ENCODE measurements at regions not wholly inside any gene's neighbourhood (a gene's known extent, or its start where the extent isn't known, plus 50 kb on each side); places are given as distances from the start of the nearest gene placed in this dataset.

DNA sequence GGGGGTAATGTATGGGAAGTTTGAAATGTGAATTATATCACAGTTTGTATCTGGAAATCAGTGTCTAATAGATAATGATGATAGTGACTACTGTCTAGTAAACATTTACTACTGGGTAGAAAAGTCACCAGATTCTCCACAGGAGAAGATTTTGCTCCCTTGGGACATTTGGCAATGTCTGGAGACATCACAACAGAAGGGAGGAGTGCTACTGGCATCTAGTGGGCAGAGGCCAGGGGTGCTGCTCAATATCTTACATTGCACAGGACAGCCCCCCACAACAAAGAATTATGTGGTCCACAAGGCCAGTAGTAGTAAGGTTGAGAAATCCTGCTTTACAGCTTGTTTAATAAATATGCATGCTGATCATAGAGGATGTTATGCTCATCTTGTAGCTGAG, 92.3 kb upstream of the PRPS1L1 start:
- TF ChIP-seq, protein P1, sequence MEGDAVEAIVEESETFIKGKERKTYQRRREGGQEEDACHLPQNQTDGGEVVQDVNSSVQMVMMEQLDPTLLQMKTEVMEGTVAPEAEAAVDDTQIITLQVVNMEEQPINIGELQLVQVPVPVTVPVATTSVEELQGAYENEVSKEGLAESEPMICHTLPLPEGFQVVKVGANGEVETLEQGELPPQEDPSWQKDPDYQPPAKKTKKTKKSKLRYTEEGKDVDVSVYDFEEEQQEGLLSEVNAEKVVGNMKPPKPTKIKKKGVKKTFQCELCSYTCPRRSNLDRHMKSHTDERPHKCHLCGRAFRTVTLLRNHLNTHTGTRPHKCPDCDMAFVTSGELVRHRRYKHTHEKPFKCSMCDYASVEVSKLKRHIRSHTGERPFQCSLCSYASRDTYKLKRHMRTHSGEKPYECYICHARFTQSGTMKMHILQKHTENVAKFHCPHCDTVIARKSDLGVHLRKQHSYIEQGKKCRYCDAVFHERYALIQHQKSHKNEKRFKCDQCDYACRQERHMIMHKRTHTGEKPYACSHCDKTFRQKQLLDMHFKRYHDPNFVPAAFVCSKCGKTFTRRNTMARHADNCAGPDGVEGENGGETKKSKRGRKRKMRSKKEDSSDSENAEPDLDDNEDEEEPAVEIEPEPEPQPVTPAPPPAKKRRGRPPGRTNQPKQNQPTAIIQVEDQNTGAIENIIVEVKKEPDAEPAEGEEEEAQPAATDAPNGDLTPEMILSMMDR (IDR thresholded peaks at IDR 0.05; ENCODE audit: low read depth, low read length): peak; percentile 30
- no peaks in the 10 kb centered on the region for H3K36me3 ChIP-seq
- no peaks in the 10 kb centered on the region for H3K9me3 ChIP-seq
- DNase-seq: no peak
- H3K4me1 ChIP-seq: no peaks in the 10 kb centered on the region
- H3K4me3 ChIP-seq (ENCODE audit: low read depth, low read length): no peak overlapping the region
- no peaks in the 10 kb centered on the region for H3K27me3 ChIP-seq

- no peak overlapping the region for H3K4me3 ChIP-seq (ENCODE audit: low read depth, low read length)
- DNase-seq: no peak
- H3K9me3 ChIP-seq: no peaks in the 10 kb centered on the region
- TF ChIP-seq, protein P1 (IDR thresholded peaks at IDR 0.05; ENCODE audit: low read depth, low read length): no peak
- no peaks in the 10 kb centered on the region for H3K36me3 ChIP-seq
- H3K4me1 ChIP-seq: no peaks in the 10 kb centered on the region
- no peaks in the 10 kb centered on the region for H3K27me3 ChIP-seq
Observed at GRCh38 chr7:18123508-18124239, 96.0 kb upstream of the PRPS1L1 start.

GRCh38 chr7:18125476-18125875, 97.8 kb upstream of the PRPS1L1 start:
- TF ChIP-seq, protein P1 (IDR thresholded peaks at IDR 0.05; ENCODE audit: low read depth, low read length): no peak
- no peak for DNase-seq
- no peaks in the 10 kb centered on the region for H3K9me3 ChIP-seq
- no peaks in the 10 kb centered on the region for H3K27me3 ChIP-seq
- no peaks in the 10 kb centered on the region for H3K36me3 ChIP-seq
- no peak overlapping the region for H3K4me3 ChIP-seq (ENCODE audit: low read depth, low read length)
- no peaks in the 10 kb centered on the region for H3K4me1 ChIP-seq

DNA sequence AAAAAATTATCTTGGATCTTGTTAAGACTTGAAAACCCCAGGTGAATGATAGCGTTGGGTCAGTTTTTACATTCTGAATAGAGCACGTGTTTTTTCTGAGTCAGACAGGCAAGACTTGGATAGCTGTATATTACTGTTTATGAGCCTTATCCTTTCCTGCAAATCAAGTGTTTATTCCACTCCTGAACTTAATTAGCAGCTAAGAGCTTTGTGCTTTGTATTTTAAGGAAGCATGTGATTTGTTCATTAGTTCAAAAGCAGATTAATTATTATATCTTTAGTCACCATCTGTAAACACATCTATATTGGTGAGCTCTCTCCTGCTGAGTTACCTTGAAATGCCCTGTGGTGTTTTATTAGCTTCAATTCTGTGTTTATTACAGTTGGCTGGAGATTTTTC, 98.6 kb upstream of the PRPS1L1 start:
- Histone ChIP-seq H3K4me1 (no peaks in the 10 kb centered on the region), H3K4me3 (ENCODE audit: low read depth, low read length) (no peak overlapping the region), H3K9me3 (no peaks in the 10 kb centered on the region), H3K27me3 (no peaks in the 10 kb centered on the region), H3K36me3 (no peaks in the 10 kb centered on the region)
- no peak for DNase-seq
- TF ChIP-seq, protein P1 (IDR thresholded peaks at IDR 0.05; ENCODE audit: low read depth, low read length): no peak

GRCh38 chr7:18128846-18129245, 101.2 kb upstream of the PRPS1L1 start:
- H3K9me3 ChIP-seq: no peaks in the 10 kb centered on the region
- H3K36me3 ChIP-seq: no peaks in the 10 kb centered on the region
- no peak for DNase-seq
- no peaks in the 10 kb centered on the region for H3K27me3 ChIP-seq
- H3K4me3 ChIP-seq (ENCODE audit: low read depth, low read length): no peak overlapping the region
- TF ChIP-seq, protein P1 (IDR thresholded peaks at IDR 0.05; ENCODE audit: low read depth, low read length): no peak
- H3K4me1 ChIP-seq: no peaks in the 10 kb centered on the region

- no peaks in the 10 kb centered on the region for H3K9me3 ChIP-seq
Observed at GRCh38 chr7:18132811-18133210, 105.2 kb upstream of the PRPS1L1 start.

More at GRCh38 chr7:18132811-18133210, 105.2 kb upstream of the PRPS1L1 start:
- DNase-seq: no peak
- H3K36me3 ChIP-seq: no peaks in the 10 kb centered on the region
- H3K4me1 ChIP-seq: no peaks in the 10 kb centered on the region
- H3K4me3 ChIP-seq (ENCODE audit: low read depth, low read length): no peak overlapping the region
- TF ChIP-seq, protein P1 (IDR thresholded peaks at IDR 0.05; ENCODE audit: low read depth, low read length): no peak
- H3K27me3 ChIP-seq: no peaks in the 10 kb centered on the region

All from BE2C (cell line).